ENCODE measurements at regions not wholly inside any gene's neighbourhood (a gene's known extent, or its start where the extent isn't known, plus 50 kb on each side); places are given as distances from the start of the nearest gene placed in this dataset.

DNA sequence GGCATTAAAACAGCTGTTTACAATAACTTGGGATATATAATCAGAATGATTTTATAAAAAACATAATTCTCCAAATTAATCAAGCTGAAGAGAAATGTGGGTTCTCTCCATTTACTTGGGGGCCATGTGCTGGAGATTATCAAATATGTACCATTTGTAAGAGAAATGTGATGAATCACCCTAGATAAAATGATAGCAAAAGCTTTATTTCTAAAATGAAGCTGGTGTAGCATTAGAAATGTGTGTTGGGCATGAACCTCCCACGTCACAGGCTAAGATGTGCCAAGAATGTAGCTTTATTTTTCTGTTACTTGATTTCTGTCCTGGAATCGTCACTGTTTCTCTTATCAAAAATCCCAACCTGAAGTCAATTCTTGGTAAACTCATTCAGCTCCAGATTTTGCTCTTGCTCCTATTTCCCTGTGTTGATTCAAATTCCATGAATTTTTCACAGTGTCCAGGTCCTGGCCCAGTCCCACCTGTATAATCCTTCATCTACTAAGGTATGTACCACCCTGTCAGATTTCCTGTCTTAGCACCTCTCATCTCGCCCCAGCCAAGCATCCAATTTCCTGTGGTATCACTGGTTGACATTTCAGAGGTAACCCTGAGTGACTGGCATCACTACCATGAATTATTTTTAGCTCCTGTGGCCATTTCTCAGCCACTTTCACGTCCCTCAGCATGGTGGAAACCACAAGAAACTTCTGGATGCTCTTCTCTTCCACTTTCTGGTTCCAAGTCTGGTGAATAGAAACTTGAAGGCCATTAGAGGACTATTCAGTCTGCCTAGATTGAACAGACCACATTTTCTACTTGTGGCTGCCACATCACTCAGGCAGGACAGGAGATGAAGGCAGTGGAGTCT, 103.6 kb upstream of the FLRT2 start:
- Mint-ChIP-seq H3K27ac (ENCODE audit: unreplicated experiment) (no peak overlapping the region), H3K4me3 (ENCODE audit: unreplicated experiment) (no peak overlapping the region), H3K27me3 (ENCODE audit: unreplicated experiment) (no peaks in the 10 kb centered on the region), H3K9me3 (ENCODE audit: unreplicated experiment) (peaks cover 3% of the 10 kb centered on the region), H3K4me1 (ENCODE audit: unreplicated experiment) (no peaks in the 10 kb centered on the region), H3K36me3 (ENCODE audit: unreplicated experiment) (no peaks in the 10 kb centered on the region)
- no peak for DNase-seq (ENCODE audit: extremely low spot score, unreplicated experiment)
- TF ChIP-seq, protein P1, sequence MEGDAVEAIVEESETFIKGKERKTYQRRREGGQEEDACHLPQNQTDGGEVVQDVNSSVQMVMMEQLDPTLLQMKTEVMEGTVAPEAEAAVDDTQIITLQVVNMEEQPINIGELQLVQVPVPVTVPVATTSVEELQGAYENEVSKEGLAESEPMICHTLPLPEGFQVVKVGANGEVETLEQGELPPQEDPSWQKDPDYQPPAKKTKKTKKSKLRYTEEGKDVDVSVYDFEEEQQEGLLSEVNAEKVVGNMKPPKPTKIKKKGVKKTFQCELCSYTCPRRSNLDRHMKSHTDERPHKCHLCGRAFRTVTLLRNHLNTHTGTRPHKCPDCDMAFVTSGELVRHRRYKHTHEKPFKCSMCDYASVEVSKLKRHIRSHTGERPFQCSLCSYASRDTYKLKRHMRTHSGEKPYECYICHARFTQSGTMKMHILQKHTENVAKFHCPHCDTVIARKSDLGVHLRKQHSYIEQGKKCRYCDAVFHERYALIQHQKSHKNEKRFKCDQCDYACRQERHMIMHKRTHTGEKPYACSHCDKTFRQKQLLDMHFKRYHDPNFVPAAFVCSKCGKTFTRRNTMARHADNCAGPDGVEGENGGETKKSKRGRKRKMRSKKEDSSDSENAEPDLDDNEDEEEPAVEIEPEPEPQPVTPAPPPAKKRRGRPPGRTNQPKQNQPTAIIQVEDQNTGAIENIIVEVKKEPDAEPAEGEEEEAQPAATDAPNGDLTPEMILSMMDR (IDR thresholded peaks at IDR 0.05), result no peak

DNA sequence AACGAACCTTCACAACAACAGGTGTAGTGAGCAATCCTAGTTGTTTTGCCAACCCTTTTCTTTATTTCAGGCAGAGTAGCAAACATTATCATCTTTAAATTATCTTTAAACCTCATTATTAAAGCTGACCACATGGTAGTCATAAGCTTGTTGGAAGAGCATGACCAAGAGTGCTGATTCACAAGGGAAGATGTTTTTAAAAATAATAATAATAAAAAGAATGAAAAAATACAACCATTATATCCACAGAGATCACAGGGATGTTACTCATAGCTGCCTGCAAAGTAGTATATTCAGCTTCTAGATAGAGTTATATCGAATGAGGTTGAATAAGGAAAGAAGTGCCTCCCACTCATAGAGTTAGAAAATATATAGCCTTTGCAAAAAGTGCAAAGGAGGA, 101.0 kb upstream of the FLRT2 start:
- Mint-ChIP-seq H3K4me3 (ENCODE audit: unreplicated experiment) (no peak overlapping the region), H3K36me3 (ENCODE audit: unreplicated experiment) (no peaks in the 10 kb centered on the region), H3K27me3 (ENCODE audit: unreplicated experiment) (no peaks in the 10 kb centered on the region), H3K27ac (ENCODE audit: unreplicated experiment) (no peak overlapping the region), H3K4me1 (ENCODE audit: unreplicated experiment) (no peaks in the 10 kb centered on the region), H3K9me3 (ENCODE audit: unreplicated experiment) (peaks cover 7% of the 10 kb centered on the region)
- TF ChIP-seq, protein P1 (IDR thresholded peaks at IDR 0.05), result no peak
- DNase-seq (ENCODE audit: extremely low spot score, unreplicated experiment), result no peak

DNA sequence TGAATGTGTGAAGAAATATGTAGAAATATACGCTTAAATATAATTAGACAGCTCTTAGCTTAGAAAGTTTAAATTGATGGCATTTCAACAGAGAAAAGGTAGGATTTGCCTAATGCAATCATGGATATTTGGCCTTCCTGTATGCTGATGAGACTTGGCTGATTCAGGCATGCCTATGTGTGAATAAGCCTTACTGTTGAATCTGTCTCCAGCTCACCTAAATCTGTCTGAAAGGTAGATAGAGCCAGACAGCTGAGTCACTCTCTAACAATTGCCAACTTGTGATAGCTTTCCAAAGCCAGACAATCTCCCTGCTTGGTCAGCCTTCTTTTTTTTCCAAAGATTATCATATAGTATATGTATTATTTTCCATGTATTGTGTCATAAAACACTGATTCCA, 92.8 kb upstream of the FLRT2 start:
- H3K4me3 Mint-ChIP-seq (ENCODE audit: unreplicated experiment), result no peak overlapping the region
- peaks cover 4% of the 10 kb centered on the region for H3K9me3 Mint-ChIP-seq (ENCODE audit: unreplicated experiment)
- TF ChIP-seq, protein P1 (IDR thresholded peaks at IDR 0.05), result no peak
- no peak overlapping the region for H3K27ac Mint-ChIP-seq (ENCODE audit: unreplicated experiment)
- peaks cover 28% of the 10 kb centered on the region for H3K4me1 Mint-ChIP-seq (ENCODE audit: unreplicated experiment)
- no peaks in the 10 kb centered on the region for H3K27me3 Mint-ChIP-seq (ENCODE audit: unreplicated experiment)
- DNase-seq (ENCODE audit: extremely low spot score, unreplicated experiment), result no peak
- no peaks in the 10 kb centered on the region for H3K36me3 Mint-ChIP-seq (ENCODE audit: unreplicated experiment)

DNA sequence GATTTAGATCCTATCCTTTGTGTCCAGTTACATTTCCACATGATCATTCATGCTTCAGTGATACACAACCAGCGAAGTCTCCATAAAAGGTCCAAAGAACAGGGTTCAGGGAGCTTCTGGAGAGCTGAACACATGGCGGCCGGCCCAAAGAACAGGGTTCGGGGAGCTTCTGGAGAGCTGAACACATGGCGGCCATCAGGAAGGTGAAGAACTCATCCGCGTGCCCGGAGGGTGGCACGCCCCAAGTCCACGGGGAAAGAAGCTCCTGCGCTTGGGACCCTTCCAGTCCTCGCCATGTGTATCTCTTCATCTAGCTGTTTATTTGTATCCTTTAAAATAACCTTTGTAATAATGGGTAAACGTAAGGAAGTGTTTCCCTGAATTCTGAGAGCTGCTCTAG, 91.9 kb upstream of the FLRT2 start:
- no peak overlapping the region for H3K27ac Mint-ChIP-seq (ENCODE audit: unreplicated experiment)

DNA sequence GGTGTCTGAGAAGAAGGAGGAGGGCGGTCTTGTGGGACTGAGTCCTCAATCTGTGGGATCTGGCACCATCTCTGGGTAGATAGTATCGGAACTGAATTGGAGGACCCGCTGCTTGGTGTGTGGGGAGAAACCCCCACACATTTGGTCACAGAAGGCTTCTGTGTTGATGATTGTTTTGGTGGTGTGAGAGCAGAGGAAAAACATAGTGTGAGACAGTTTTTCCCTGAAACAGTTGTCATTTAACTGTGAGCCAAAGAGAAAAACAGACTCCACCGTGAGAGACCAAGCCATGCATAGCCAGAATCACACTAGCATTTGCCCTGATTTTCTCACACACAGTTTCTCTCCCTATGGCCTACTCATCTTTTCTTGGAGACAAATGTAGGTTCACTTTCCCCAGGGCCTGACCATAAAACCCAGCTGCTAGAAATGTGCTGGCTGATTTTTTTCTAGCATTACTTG, 91.4 kb upstream of the FLRT2 start:
- Mint-ChIP-seq H3K4me1 (ENCODE audit: unreplicated experiment) (peaks cover 34% of the 10 kb centered on the region), H3K4me3 (ENCODE audit: unreplicated experiment) (no peak overlapping the region), H3K27ac (ENCODE audit: unreplicated experiment) (no peak overlapping the region), H3K9me3 (ENCODE audit: unreplicated experiment) (no peaks in the 10 kb centered on the region), H3K36me3 (ENCODE audit: unreplicated experiment) (no peaks in the 10 kb centered on the region), H3K27me3 (ENCODE audit: unreplicated experiment) (no peaks in the 10 kb centered on the region)
- no peak for DNase-seq (ENCODE audit: extremely low spot score, unreplicated experiment)
- TF ChIP-seq, protein P1 (IDR thresholded peaks at IDR 0.05), result no peak

More for the DNA sequence above, 91.9 kb upstream of the FLRT2 start:
- H3K4me3 Mint-ChIP-seq (ENCODE audit: unreplicated experiment), result no peak overlapping the region
- TF ChIP-seq, protein P1 (IDR thresholded peaks at IDR 0.05), result no peak
- H3K4me1 Mint-ChIP-seq (ENCODE audit: unreplicated experiment), result peaks cover 30% of the 10 kb centered on the region
- no peaks in the 10 kb centered on the region for H3K36me3 Mint-ChIP-seq (ENCODE audit: unreplicated experiment)
- no peak for DNase-seq (ENCODE audit: extremely low spot score, unreplicated experiment)
- H3K9me3 Mint-ChIP-seq (ENCODE audit: unreplicated experiment), result no peaks in the 10 kb centered on the region
- no peaks in the 10 kb centered on the region for H3K27me3 Mint-ChIP-seq (ENCODE audit: unreplicated experiment)

Data from osteocyte (in vitro differentiated cells).